ENCODE measurements at regions not wholly inside any gene's neighbourhood (a gene's known extent, or its start where the extent isn't known, plus 50 kb on each side); places are given as distances from the start of the nearest gene placed in this dataset.

DNA sequence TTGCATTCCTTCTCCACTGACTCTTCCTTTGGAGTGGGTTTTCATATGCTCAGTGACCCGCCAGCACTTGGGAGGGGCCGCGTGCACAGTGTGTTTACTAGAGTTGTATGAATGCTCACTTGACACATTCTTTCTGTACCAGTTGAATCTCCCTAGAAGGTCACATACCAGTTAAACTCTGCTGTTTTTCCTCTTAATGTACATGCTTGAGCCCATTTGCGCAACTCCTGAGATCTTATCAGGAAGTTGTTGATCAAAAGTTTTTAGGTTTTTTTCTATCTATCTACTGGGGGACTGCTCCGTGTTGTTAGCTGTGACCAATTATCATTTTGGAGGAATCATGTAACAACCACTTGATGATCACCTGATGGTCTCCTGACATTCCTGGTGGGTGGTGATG is 392.7 kb downstream of the CDH9 start:
- ChIA-PET CTCF (no interaction called here), POLR2A (ENCODE audit: unreplicated experiment) (no interaction called here)
- H4K20me1 ChIP-seq (ENCODE audit: insufficient read depth, low read length): no peaks in the 10 kb centered on the region
- no peak overlapping the region for H3K14ac ChIP-seq (replicated peaks; ENCODE audit: low read depth, low read length)
- H4K91ac ChIP-seq (ENCODE audit: insufficient read depth, low read depth, low read length): no peak overlapping the region
- no peak overlapping the region for H2AFZ ChIP-seq (replicated peaks; ENCODE audit: low read length, poor library complexity)
- H2BK15ac ChIP-seq (ENCODE audit: low read depth, low read length): no peak overlapping the region
- peaks cover 4% of the 10 kb centered on the region; the same call in 1 of the 2 replicates for H3K9me3 ChIP-seq (ENCODE audit: control insufficient read depth, insufficient read depth, low read length)
- H3K4me1 ChIP-seq (ENCODE audit: control insufficient read depth, insufficient read depth, low read length): no peaks in the 10 kb centered on the region
- no peak overlapping the region for H4K8ac ChIP-seq (ENCODE audit: low read depth in 2 of 2, low read length in 2 of 2)
- H3K56ac ChIP-seq (ENCODE audit: extremely low read depth, insufficient read depth, low read length): no peak overlapping the region
- WGBS, 2 experiments (ENCODE audit: extremely low coverage in 2 of 2, insufficient read length in 1 of 2): no CpG with 5 or more reads among the region's 5 CpGs
- H3K18ac ChIP-seq (ENCODE audit: low read depth, low read length): no peak overlapping the region
- no peak overlapping the region for H3K4ac ChIP-seq (ENCODE audit: low read depth, low read length)
- DNase-seq (no peak), ATAC-seq (ENCODE audit: low read depth) (no peak)
- H3K79me1 ChIP-seq (ENCODE audit: low read depth in 1 of 2, low read length in 2 of 2): no peaks in the 10 kb centered on the region
- no peak overlapping the region for H3K4me2 ChIP-seq (ENCODE audit: low read depth, low read length)
- in situ Hi-C loops (cut with MboI; ENCODE audit: low sequenced_read_pairs) (no loop called here), intact Hi-C loops (cut with micrococcal nuclease) (no loop called here), dilution Hi-C loops (cut with HindIII; ENCODE audit: low sequenced_read_pairs, unreplicated experiment) (no loop called here)
- no TSS peak for BruUV-seq (replicated peaks)
- H2AK9ac ChIP-seq (replicated peaks; ENCODE audit: low read depth, low read length, poor library complexity): no peak overlapping the region
- no peaks in the 10 kb centered on the region for H3K9me1 ChIP-seq (ENCODE audit: insufficient read depth, low read length)
- no peak overlapping the region for H3K9ac ChIP-seq (ENCODE audit: low read depth, low read length)
- H2BK120ac ChIP-seq (ENCODE audit: low read depth, low read length): no peak overlapping the region
- no peak for TF ChIP-seq MXI1 (IDR thresholded peaks at IDR 0.05; ENCODE audit: borderline replicate concordance, low read depth, low read length)
- no peak for TF ChIP-seq CEBPB (IDR thresholded peaks at IDR 0.05; ENCODE audit: low read depth, low read length)
- no peak for TF ChIP-seq RFX5 (IDR thresholded peaks at IDR 0.05; ENCODE audit: low read depth, low read length)
- TF ChIP-seq, protein P1, sequence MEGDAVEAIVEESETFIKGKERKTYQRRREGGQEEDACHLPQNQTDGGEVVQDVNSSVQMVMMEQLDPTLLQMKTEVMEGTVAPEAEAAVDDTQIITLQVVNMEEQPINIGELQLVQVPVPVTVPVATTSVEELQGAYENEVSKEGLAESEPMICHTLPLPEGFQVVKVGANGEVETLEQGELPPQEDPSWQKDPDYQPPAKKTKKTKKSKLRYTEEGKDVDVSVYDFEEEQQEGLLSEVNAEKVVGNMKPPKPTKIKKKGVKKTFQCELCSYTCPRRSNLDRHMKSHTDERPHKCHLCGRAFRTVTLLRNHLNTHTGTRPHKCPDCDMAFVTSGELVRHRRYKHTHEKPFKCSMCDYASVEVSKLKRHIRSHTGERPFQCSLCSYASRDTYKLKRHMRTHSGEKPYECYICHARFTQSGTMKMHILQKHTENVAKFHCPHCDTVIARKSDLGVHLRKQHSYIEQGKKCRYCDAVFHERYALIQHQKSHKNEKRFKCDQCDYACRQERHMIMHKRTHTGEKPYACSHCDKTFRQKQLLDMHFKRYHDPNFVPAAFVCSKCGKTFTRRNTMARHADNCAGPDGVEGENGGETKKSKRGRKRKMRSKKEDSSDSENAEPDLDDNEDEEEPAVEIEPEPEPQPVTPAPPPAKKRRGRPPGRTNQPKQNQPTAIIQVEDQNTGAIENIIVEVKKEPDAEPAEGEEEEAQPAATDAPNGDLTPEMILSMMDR (conservative IDR thresholded peaks at IDR 0.05; ENCODE audit: low read depth, low read length): no peak
- TF ChIP-seq MAFK (IDR thresholded peaks at IDR 0.05; ENCODE audit: low read depth, low read length): no peak
- TF ChIP-seq RAD21 (IDR thresholded peaks at IDR 0.05; ENCODE audit: low read length): no peak
- no peak for TF ChIP-seq MAZ (IDR thresholded peaks at IDR 0.05; ENCODE audit: borderline replicate concordance, low read depth, low read length)
- TF ChIP-seq, protein P2, sequence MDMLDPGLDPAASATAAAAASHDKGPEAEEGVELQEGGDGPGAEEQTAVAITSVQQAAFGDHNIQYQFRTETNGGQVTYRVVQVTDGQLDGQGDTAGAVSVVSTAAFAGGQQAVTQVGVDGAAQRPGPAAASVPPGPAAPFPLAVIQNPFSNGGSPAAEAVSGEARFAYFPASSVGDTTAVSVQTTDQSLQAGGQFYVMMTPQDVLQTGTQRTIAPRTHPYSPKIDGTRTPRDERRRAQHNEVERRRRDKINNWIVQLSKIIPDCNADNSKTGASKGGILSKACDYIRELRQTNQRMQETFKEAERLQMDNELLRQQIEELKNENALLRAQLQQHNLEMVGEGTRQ (IDR thresholded peaks at IDR 0.05; ENCODE audit: low read depth, low read length): no peak
- no peak for TF ChIP-seq POLR2A (IDR thresholded peaks at IDR 0.05; ENCODE audit: low read depth, low read length)
- TF ChIP-seq RCOR1 (IDR thresholded peaks at IDR 0.05; ENCODE audit: insufficient replicate concordance, low read length): no peak
- TF ChIP-seq, protein P3, sequence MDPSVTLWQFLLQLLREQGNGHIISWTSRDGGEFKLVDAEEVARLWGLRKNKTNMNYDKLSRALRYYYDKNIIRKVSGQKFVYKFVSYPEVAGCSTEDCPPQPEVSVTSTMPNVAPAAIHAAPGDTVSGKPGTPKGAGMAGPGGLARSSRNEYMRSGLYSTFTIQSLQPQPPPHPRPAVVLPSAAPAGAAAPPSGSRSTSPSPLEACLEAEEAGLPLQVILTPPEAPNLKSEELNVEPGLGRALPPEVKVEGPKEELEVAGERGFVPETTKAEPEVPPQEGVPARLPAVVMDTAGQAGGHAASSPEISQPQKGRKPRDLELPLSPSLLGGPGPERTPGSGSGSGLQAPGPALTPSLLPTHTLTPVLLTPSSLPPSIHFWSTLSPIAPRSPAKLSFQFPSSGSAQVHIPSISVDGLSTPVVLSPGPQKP (IDR thresholded peaks at IDR 0.05; ENCODE audit: borderline replicate concordance, low read depth, low read length): no peak
- no peak for TF ChIP-seq BHLHE40 (IDR thresholded peaks at IDR 0.05; ENCODE audit: low read depth, low read length)
- TF ChIP-seq NFE2L2 (IDR thresholded peaks at IDR 0.05; ENCODE audit: low read depth, low read length): no peak
- TF ChIP-seq CHD1 (IDR thresholded peaks at IDR 0.05; ENCODE audit: low read depth, low read length): no peak
- no peak for TF ChIP-seq SMC3 (IDR thresholded peaks at IDR 0.05; ENCODE audit: low read depth, low read length)
- TF ChIP-seq FOS (IDR thresholded peaks at IDR 0.05; ENCODE audit: low read depth, low read length): no peak
- H3K36me3 ChIP-seq (ENCODE audit: control insufficient read depth, insufficient read depth, low read length): no peaks in the 10 kb centered on the region
- no peak overlapping the region for H3K27ac ChIP-seq (ENCODE audit: insufficient read depth, low read length)
- no peak overlapping the region for H3K4me3 ChIP-seq (ENCODE audit: insufficient read depth, low read depth, low read length)
- no peak overlapping the region for H2BK5ac ChIP-seq (ENCODE audit: low read depth, low read length, poor library complexity, severe bottlenecking)
- no peak overlapping the region for H2AK5ac ChIP-seq (ENCODE audit: low read depth, low read length)
- H2BK20ac ChIP-seq (ENCODE audit: low read depth, low read length): no peak overlapping the region
- no peaks in the 10 kb centered on the region for H3K27me3 ChIP-seq (ENCODE audit: control insufficient read depth, insufficient read depth, low read length)
- H4K5ac ChIP-seq (ENCODE audit: low read depth, low read length): no peak overlapping the region
- H3K23ac ChIP-seq (ENCODE audit: low read depth, low read length): no peak overlapping the region

Data from IMR-90 (cell line).